ENCODE measurements at regions not wholly inside any gene's neighbourhood (a gene's known extent, or its start where the extent isn't known, plus 50 kb on each side); places are given as distances from the start of the nearest gene placed in this dataset.

DNA sequence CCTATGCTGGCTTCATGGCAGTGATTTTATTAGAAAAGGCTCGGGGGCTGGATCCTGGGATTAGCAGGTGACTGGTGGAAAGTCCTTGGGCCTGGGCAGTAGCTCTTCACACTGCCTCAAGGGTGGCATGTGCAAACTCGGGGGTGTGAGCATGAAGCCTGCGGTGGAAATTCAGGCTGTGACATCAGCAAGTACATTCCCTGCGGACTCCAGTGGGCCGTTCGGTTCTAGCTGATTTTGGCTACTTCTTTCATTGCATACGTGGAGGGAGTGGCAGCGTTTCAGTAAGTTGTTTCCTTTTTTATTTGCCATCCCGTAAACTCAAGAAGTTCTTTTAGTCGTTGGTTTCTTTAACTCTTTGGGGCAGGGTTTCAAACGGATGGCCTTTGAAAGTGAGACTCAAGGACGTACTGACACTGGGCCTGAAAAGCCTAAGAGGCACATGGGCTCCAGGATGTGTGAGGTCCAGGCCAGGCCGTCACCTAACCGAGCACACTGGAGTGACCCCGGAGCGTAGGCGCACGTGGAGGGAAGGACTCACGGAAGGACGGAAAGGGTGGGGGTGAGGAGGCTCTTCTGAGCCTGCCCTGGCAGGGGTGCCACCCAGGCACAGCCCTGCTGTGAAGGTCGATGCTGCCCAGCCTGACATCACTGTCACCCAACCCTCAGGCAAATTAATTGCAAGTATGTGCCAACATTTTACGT is 104.0 kb upstream of the FRMD1 start:
- no peak for TF ChIP-seq CTCF (IDR thresholded peaks at IDR 0.05; ENCODE audit: poor library complexity)
- no peak for TF ChIP-seq EZH2 (IDR thresholded peaks at IDR 0.05; ENCODE audit: borderline replicate concordance)

Measured in hepatocyte (in vitro differentiated cells).